ENCODE measurements at regions not wholly inside any gene's neighbourhood (a gene's known extent, or its start where the extent isn't known, plus 50 kb on each side); places are given as distances from the start of the nearest gene placed in this dataset.
"Not testable (repeated sequence)": the region's sequence is repeated elsewhere in the genome, so short reads cannot be mapped to it uniquely, and the experiment has no call there.

DNA sequence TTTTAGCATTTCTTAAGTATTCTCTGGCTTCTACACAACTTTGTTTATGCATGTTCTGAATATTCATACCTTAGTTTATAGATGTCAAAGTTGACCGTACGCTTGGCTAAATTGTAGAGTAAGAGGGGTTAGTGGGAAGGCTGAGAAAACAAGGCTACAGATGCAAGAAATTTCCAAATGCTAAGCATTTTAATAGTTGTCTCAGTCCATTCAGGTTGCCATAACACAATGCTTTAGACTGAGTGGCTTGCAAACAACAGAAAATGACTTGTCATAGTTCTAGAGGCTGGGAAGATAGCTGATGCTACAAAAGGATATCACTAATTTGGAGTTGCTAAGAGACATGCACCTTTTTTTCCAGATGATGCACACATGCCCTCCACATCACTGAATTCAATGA, 53.0 kb upstream of the C1QTNF3 start:
- DNase-seq (ENCODE audit: low read depth); H3K4me3 ChIP-seq (ENCODE audit: low read depth, low read length): not testable (repeated sequence)

DNA sequence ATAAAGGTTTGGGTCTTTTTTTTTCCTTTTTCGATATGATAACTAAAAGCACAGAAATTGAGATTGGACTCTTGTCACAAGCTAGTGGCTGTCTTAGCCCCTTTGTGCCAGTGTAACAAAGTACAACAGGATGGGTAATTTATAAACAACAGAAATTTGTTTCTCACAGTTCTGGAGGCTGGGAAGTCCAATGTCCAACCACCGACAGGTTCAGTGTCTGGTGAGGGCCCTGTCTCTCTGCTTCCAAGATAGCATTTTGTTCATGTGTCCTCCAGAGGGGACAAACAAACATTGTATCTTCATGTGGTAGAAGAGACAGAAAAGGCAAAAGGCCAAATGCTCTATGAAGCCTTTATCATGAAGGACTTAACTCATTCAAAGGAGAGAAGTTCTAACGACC, 56.9 kb upstream of the C1QTNF3 start:
- not testable (repeated sequence) for H3K4me3 ChIP-seq (ENCODE audit: low read depth, low read length); DNase-seq (ENCODE audit: low read depth)

- DNase-seq (ENCODE audit: low read depth); H3K4me3 ChIP-seq (ENCODE audit: low read depth, low read length): not testable (repeated sequence)
Observed at GRCh38 chr5:34101567-34101966, 58.6 kb upstream of the C1QTNF3 start.

GRCh38 chr5:34108897-34109296, 65.9 kb upstream of the C1QTNF3 start:
- H3K4me3 ChIP-seq (ENCODE audit: low read depth, low read length); DNase-seq (ENCODE audit: low read depth): not testable (repeated sequence)

- H3K4me3 ChIP-seq (ENCODE audit: low read depth, low read length); DNase-seq (ENCODE audit: low read depth): not testable (repeated sequence)
Observed at GRCh38 chr5:34124280-34124679, 81.3 kb upstream of the C1QTNF3 start.

DNA sequence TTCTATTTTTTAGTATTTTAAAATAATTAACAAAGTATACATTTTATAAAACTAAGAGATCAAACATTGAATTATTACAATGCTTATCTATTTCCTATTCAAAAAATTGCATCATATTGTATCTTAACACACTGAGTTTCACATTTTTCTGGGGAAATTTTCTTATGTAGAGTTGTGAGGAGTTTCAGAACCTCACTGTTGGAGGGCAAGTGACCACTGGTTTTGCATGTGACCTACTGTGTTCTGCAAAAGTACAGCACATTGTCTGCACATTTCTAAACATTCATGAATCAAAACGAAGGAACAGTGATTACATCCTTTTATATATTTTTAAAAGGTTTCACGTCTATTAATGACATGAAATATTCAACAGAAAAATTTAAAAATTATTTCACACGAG, 82.3 kb upstream of the C1QTNF3 start:
- not testable (repeated sequence) for DNase-seq (ENCODE audit: low read depth)

DNA sequence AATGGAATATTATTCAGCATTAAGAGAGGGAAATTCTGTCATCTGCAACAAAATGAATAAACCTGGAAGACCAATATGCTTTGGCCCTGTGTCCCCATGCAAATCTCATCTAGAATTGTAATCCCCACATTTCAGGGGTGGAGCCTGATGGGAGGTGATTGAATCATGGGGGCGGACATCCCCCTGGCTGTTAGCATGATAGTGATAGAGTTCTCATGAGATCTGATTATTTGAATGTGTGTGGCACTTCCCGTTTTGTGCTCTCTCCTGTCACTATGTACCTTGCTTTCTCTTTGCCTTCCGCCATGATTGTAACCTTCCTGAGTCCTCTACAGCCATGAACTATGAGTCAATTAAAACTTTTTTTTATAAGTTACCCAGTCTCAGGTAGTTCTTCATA, 83.7 kb upstream of the C1QTNF3 start:
- H3K4me3 ChIP-seq (ENCODE audit: low read depth, low read length); DNase-seq (ENCODE audit: low read depth): not testable (repeated sequence)

More for the DNA sequence above, 82.3 kb upstream of the C1QTNF3 start:
- not testable (repeated sequence) for H3K4me3 ChIP-seq (ENCODE audit: low read depth, low read length)

DNA sequence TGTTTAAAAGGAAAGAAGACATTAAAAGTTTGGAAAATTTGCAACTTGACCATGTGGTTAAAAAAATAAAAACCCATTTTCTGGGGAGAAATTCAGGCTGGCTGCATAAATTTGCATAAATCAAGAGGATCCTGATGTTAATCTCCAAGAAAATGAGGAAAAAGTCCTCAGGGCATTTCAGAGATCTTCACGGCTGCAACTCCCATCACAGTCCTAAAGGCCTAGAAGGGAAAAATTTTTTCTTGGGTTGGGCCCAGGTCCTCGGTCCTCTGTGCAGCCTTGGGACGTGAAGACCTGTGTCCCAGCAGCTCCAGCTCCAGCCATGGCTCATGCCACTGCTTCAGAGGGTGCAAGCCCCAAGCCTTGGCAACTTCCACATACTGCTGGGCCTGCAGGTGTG, 84.8 kb upstream of the C1QTNF3 start:
- not testable (repeated sequence) for DNase-seq (ENCODE audit: low read depth); H3K4me3 ChIP-seq (ENCODE audit: low read depth, low read length)

DNA sequence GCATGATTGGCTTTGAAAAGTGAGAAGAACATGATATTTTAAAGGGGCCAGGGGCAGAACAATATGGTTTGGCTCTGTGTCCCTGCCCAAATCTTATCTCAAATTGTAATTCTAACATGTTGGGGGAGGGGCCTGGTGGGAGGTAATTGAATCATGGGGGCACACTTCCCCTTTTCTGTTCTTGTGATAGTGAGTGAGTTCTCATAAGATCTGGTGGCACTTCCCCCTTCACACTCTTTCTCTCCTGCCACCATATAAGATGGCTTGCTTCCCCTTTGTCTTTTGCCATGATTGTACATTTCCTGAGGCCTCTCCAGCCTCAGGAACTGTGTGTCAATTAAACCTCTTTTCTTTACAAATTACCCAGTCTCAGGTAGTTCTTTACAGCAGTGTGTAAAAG, 85.9 kb upstream of the C1QTNF3 start:
- not testable (repeated sequence) for DNase-seq (ENCODE audit: low read depth); H3K4me3 ChIP-seq (ENCODE audit: low read depth, low read length)

GRCh38 chr5:34154988-34155387, 112.0 kb upstream of the C1QTNF3 start:
- DNase-seq (ENCODE audit: low read depth); H3K4me3 ChIP-seq (ENCODE audit: low read depth, low read length): not testable (repeated sequence)

- DNase-seq (ENCODE audit: low read depth); H3K4me3 ChIP-seq (ENCODE audit: low read depth, low read length): not testable (repeated sequence)
Observed at GRCh38 chr5:34156703-34157414, 113.8 kb upstream of the C1QTNF3 start.

DNA sequence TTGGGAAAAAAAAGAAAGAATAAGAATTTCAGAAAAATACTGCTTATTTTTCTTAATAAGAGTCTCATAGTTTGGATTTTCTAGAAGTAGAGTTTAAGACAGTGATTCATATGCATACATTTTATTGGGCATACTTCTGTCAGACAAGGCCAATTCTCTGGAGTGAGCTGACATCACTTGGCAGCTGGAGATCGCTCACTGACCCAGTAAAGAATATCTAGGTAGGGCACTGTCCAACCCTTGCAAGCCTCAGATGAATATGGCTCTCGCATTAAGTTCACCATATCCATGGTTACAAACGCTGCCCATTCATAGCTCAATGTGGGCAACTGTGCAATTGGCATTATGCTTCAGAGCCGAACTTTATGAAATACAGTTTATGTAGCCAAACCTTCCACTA, 117.9 kb upstream of the C1QTNF3 start:
- not testable (repeated sequence) for DNase-seq (ENCODE audit: low read depth); H3K4me3 ChIP-seq (ENCODE audit: low read depth, low read length)

- not testable (repeated sequence) for H3K4me3 ChIP-seq (ENCODE audit: low read depth, low read length); DNase-seq (ENCODE audit: low read depth)
Observed at GRCh38 chr5:34171398-34171797, 128.4 kb upstream of the C1QTNF3 start.

DNA sequence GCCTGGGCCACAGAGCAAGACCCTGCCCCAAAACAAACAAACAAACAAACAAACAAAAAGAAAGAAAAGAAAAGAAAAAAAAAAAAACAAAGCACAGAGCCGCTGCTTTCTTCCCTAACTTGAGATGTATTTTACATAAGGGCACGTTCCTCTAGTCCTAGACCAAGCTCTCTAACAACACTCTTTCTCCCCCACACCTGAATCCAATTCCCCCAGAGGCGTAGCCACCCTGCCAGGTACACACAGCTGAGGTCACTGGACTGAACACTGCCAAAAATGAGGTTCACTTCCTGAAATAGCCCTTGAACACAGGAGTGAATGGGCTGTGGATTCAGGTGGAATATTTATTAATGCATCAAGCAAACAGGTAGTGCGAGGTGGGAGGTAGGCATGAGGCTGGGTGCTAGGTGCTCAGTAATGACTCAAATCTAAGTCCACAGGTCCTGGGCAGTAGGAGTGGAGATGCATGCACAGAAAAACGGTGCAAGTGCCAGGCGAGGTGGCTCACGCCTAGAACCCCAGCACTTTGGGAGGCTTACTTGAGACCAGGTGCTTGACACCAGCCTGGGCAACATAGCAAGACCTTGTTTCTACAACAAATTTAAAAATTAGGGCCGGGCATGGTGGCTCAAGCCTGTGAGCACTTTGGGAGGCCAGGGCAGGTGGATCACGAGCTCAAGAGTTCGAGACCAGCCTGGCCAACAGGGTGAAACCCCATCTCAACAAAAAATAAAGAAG, 136.6 kb upstream of the C1QTNF3 start:
- not testable (repeated sequence) for H3K4me3 ChIP-seq (ENCODE audit: low read depth, low read length)
- DNase-seq (ENCODE audit: low read depth), result peak; percentile 10

- not testable (repeated sequence) for H3K4me3 ChIP-seq (ENCODE audit: low read depth, low read length); DNase-seq (ENCODE audit: low read depth)
Observed at GRCh38 chr5:34180225-34180624, 137.2 kb upstream of the C1QTNF3 start.

DNA sequence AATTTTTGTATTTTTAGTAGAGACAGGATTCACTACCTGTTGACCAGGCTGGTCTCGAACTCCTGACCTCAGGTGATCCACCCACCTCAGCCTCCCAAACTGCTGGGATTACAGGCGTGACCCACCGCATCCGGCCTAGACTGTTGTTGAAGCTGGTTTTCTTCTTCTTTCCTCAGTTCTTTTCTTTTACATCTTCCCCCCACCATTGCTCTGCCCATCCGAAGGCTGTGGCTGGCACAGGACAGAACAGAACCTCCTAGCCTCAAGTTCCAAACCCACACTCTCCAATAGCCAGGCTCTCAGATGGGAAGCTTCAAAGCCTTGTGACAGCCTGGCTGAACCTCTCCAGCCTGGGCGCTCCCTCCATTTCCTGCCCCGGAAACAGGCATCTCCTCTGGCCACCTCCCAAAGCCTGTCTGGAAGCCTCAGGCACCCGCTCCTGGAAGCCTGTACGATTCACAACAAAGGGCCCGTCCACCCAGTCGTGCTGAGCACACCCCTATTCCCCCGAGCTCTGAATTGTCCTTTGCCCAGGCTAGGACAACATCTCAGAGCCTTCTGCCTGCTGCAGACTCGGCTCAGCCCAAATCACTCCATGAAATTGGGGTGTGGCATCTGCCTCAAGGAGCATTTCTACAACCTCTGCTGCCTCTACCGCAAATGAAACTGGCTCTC, 138.1 kb upstream of the C1QTNF3 start:
- not testable (repeated sequence) for DNase-seq (ENCODE audit: low read depth); H3K4me3 ChIP-seq (ENCODE audit: low read depth, low read length)

DNA sequence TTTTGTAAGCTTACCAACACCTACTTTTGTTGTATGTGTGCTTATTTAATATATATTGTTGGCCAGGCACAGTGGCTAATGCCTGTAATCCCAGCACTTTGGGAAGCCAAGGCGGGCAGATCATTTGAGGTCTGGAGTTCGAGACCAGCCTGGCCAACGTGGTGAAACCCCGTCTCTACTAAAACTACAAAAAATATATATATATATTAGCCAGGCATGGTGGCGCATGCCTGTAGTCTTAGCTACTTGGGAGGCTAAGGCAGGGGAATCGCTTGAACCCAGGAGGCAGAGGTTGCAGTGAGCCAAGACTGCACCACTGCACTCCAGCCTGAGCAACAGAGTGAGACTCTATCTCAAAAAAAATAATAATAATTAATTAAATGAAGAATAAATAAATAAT, 142.0 kb upstream of the C1QTNF3 start:
- H3K4me3 ChIP-seq (ENCODE audit: low read depth, low read length); DNase-seq (ENCODE audit: low read depth): not testable (repeated sequence)

DNA sequence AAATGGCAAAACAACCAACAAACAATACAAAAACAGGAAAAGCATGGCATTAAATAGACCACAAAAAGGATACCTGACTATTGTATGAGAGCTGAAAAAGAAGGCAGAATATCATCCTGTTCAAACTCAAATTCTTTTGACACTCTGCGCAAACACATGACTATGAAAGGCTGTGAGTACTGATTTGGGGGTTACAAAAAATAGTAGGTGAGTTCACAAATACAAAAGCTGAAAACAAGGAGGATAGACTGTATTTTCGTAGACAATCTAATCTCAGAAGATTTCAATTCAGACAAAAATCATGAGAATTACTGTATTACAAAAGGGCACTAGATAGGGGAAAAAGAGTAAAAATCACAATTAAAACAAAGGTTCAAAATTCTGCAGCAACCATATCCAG, 142.6 kb upstream of the C1QTNF3 start:
- not testable (repeated sequence) for H3K4me3 ChIP-seq (ENCODE audit: low read depth, low read length); DNase-seq (ENCODE audit: low read depth)

GRCh38 chr5:34186108-34186507, 143.1 kb upstream of the C1QTNF3 start:
- DNase-seq (ENCODE audit: low read depth); H3K4me3 ChIP-seq (ENCODE audit: low read depth, low read length): not testable (repeated sequence)

DNA sequence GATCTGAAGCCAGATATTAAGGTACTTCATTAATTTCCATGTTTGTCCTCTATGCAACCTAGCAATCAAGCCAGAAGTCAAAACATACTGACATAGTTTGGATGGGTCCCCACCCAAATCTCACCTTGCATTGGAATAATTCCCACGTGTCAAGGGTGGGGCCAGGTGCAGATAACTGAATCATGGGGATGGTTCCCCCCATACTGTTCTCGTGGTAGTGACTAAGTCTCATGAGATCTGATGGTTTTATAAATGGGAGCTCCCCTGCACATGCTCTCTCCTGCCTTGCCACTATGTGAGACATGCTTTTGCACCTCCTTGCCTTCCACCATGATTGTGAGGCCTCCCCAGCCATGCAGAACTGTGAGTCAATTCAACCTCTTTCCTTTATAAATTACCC, 143.9 kb upstream of the C1QTNF3 start:
- H3K4me3 ChIP-seq (ENCODE audit: low read depth, low read length); DNase-seq (ENCODE audit: low read depth): not testable (repeated sequence)
